Activated naive CD4-positive, alpha-beta T cell treated with anti-CD3 and anti-CD28 coated beads, Interleukin-2, amount 50 U/mL, for 72 hours (primary cell): ENCODE measurements at regions not wholly inside any gene's neighbourhood (a gene's known extent, or its start where the extent isn't known, plus 50 kb on each side); places are given as distances from the start of the nearest gene placed in this dataset.

ENCODE experiments used
- ATAC-seq, 2 donors: fragments of 150-1000 bp; cut with Tn5 transposase; 2 replicates each; pipeline ENCODE4 v1.10.0; 2021; ENCODE audit warnings: mild to moderate bottlenecking in 2 of 2, moderate library complexity in 2 of 2
- DNase-seq, 2 donors: peaks; one replicate each; pipeline ENCODE4 v3.0.0; 2021 to 2022; ENCODE audit warnings: low spot score in 2 of 2
- H3K27ac Mint-ChIP-seq, 2 donors: one replicate each; pipeline ENCODE4 v1.8.0; 2022; ENCODE audit warnings: mild to moderate bottlenecking in 2 of 2, mixed read lengths in 2 of 2
- H3K36me3 Mint-ChIP-seq, 2 donors: one replicate each; pipeline ENCODE4 v1.8.0; 2022; ENCODE audit warnings: mixed read lengths in 2 of 2
- H3K9me3 Mint-ChIP-seq, 2 donors: one replicate each; pipeline ENCODE4 v1.8.0; 2022; ENCODE audit warnings: mixed read lengths in 2 of 2

DNA sequence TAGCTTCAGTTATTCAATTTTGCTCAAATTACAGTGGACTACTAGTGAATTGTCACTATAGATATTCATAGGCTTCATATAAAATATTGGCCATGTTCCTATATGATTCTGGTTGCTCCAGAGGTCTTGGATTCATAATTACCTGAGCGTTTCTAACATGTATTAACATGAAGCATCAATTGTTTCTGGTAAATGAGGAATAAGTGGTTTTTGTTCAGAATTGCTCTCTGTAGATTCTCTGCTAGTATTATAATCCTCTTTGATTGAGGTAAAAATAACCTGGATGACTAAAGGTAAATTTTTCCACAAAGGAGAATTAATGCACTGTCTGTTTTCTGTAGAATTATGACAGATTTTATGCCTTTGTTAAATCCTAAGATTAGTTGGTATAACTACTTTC lies 258.1 kb upstream of the CNTN6 start:
- H3K36me3 Mint-ChIP-seq = peaks cover 0 to 10% of the 10 kb centered on the region in 2 donors
- no peak overlapping the region for H3K27ac Mint-ChIP-seq
- DNase-seq (no peak), ATAC-seq (no peak)
- H3K9me3 Mint-ChIP-seq = peaks cover 21 to 24% of the 10 kb centered on the region in 2 donors

DNA sequence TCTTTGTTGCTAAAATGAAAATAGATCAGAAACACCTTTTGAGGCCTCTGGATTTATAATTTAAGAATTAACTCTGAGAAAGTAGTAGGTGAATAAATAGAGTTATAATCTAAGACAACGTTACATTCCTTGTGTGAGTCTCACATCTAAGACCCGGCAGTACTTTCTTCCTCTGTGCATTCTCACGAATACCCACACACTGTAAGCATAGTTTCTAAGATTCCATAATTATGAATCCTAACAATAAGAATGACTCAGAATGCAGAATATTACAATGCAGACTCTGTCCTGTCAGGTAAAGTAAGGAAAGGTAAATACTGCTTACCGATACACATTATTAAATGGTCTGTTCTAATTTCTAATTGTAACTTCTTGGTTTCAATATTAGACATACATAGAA lies 257.7 kb upstream of the CNTN6 start:
- ATAC-seq (no peak), DNase-seq (no peak)
- Mint-ChIP-seq H3K36me3 (peaks cover 0 to 8% of the 10 kb centered on the region in 2 donors), H3K9me3 (peaks cover 21 to 22% of the 10 kb centered on the region in 2 donors), H3K27ac (no peak overlapping the region)

DNA sequence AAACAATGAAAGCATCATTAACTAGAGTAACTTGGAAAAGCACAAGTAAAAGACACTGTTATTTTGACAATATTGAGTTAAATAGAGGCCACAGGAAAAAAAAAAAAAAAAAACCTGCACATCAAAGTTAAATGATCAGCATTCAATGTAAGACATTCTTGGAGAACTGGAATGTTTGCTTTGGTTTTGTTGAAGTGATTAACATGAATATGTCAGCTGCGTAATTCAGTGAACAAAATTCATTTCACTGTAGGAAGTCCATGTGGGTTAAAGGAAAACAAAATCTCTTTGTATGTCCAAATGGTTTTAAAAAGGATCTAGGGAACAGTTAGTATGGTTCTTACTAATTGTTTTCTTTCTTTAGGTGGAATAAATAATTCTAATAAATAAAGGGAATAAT lies 252.8 kb upstream of the CNTN6 start:
- H3K9me3 Mint-ChIP-seq = peaks cover 5 to 10% of the 10 kb centered on the region in 2 donors
- no peaks in the 10 kb centered on the region for H3K36me3 Mint-ChIP-seq
- H3K27ac Mint-ChIP-seq = no peak overlapping the region
- DNase-seq (no peak), ATAC-seq (no peak)

DNA sequence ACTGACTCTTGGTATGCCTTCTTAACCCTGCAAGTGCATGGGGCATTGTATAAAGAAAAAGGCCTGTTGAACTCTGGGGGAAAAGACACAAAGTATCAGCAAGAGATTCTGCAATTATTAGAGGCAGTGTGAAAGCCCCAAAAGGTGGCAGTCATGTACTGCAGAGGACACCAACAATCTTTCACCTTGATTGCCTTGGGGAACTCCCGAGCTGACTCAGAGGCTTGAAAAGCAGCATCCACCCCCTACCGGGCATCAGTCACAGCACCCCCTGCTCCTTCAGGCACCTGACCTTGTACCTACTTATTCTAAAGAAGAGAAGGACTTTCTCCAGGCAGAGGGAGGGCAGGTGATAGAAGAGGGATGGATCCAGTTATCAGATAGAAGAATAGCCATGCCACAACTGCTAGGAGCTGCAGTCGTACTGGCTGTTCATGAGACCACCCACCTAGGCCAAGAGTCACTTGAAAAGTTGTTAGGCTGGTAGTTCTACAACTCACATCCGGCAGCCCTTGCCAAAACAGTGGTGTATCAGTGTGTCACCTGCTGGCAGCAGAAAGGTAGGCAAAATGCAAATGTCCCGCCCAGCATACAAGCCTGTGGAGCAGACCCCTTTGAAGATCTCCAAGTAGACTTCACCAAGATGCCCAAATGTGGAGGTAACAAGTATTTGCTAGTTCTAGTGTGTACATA lies 241.6 kb upstream of the CNTN6 start:
- Mint-ChIP-seq H3K27ac (no peak overlapping the region), H3K36me3 (peaks cover 0 to 5% of the 10 kb centered on the region in 2 donors), H3K9me3 (peaks cover 10 to 13% of the 10 kb centered on the region in 2 donors)
- no peak for DNase-seq
- ATAC-seq = peak in 1 of 2 donors; percentile 62

DNA sequence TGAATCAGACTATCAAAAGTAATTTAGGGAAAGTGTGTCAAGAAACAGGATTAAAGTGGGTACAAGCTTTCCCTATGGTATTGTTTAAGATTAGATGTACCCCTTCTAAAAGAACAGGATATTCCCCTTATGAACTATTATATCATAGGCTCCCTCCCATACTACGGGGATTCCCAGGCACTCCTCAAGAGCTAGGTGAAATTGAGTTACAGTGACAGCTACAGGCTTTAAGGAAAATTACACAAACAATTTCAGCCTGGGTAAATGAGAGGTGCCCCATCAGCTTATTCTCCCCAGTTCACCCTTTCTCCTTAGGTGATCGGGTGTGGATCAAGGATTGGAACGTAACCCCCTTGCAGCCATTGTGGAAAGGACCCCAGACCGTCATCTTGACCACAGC lies 240.8 kb upstream of the CNTN6 start:
- no peak for DNase-seq
- Mint-ChIP-seq H3K27ac (no peak overlapping the region), H3K9me3 (peaks cover 4 to 8% of the 10 kb centered on the region in 2 donors), H3K36me3 (peaks cover 0 to under 1% of the 10 kb centered on the region in 2 donors)
- no peak for ATAC-seq

DNA sequence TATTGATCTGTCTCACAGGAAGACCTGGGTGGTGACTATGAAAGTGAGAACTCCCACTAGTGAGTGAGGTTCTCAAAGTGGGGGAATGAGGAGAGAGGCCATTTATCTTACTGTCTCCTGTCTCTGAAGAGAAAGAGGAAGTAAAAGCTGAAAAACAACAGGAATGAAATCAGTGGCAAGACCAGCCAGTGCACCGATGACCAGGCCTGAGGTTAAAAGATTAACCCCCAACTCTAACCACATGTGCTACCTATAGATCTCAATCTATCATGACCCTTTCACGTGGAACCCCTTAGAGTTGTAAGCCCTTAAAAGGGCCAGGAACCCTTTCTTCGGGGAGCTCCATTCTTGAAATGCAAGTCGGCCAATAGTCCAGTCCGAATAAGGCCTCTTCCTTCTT lies 239.3 kb upstream of the CNTN6 start:
- peaks cover 0 to 8% of the 10 kb centered on the region in 2 donors for H3K9me3 Mint-ChIP-seq
- DNase-seq = no peak

DNA sequence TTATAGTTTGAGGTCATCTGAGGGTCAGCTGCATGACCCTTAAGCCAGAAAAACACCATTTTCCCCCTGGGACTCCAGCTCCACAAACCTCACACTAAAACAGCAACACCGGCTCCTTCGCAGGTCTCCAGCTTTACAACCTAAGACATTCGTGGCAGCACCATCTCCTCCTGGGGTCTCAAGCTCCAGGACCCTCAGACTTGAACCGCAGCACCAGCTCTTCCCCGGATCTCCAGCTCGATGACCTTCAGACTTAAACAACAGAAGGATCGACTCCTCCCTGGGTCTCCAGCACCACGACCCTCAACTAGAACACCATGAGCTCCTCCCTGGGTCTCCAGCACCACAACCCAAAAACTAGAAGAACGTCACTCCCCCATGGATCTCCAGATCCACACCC lies 233.7 kb upstream of the CNTN6 start:
- Mint-ChIP-seq H3K27ac (no peak overlapping the region), H3K36me3 (no peaks in the 10 kb centered on the region), H3K9me3 (peaks cover 0 to 8% of the 10 kb centered on the region in 2 donors)
- ATAC-seq (no peak), DNase-seq (no peak)

More for the DNA sequence above, 239.3 kb upstream of the CNTN6 start:
- no peaks in the 10 kb centered on the region for H3K36me3 Mint-ChIP-seq
- ATAC-seq = no peak
- H3K27ac Mint-ChIP-seq = no peak overlapping the region

DNA sequence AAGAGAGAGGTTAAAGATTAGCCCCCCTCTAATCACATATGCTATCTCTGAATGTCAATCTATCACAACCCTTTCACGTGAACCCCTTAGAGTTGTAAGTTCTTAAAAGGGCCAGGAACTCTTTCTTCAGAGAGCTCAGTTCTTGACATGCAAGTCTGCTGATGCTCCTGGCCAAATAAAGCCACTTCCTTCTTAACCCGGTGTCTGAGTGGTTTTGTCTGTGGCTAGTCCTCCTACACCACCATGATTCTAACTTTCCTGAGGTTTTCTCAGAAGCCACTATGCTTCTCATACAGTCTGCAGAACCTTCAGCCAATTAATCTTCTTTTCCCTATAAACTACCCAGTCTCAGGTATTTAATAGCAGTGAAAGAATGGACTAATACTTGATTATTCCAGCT lies 231.1 kb upstream of the CNTN6 start:
- Mint-ChIP-seq H3K36me3 (no peaks in the 10 kb centered on the region), H3K27ac (no peak overlapping the region), H3K9me3 (peaks cover 0 to 3% of the 10 kb centered on the region in 2 donors)
- ATAC-seq (no peak), DNase-seq (no peak)

DNA sequence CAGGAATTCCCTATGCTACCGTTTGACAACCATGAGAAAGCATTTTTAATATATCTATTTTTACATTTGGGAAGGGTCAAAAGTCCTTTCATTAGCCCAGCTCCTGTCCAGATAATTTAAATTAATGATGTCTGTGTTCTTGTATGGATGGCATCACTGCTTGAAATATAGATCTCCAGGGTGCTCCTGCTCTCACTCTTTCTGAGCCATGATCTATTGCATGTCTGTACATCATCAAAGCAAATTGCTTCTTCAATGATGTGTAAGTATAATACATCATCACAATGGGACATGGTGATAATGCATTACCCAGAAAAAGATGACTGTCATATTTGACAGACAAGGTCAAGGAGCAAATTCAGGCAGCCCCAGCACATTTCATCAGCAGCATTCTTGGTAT lies 223.6 kb upstream of the CNTN6 start:
- no peak overlapping the region for H3K27ac Mint-ChIP-seq
- ATAC-seq (no peak), DNase-seq (no peak)
- no peaks in the 10 kb centered on the region for H3K36me3 Mint-ChIP-seq
- H3K9me3 Mint-ChIP-seq = peaks cover 0 to 3% of the 10 kb centered on the region in 2 donors

DNA sequence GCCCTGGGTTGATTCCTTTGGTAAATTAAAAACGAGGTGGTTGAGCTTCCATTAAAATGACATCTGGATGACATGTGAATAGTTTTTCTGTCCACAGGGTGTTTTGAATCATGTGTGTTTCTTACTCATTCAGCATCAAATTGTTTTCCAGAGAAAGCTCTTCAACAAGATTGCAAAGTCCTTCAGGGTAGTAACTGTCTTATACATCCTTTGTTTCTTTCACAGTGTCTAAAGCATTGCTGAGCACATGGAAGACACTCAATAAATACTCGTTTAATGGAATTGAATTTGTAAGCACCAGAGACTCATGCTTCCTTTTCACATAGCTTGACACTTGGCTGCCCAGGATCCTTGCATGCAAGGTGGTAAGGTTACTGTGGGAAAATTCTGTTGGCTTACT lies 223.1 kb upstream of the CNTN6 start:
- H3K27ac Mint-ChIP-seq = no peak overlapping the region
- H3K9me3 Mint-ChIP-seq = no peaks in the 10 kb centered on the region
- H3K36me3 Mint-ChIP-seq = no peaks in the 10 kb centered on the region
- ATAC-seq (no peak), DNase-seq (no peak)

DNA sequence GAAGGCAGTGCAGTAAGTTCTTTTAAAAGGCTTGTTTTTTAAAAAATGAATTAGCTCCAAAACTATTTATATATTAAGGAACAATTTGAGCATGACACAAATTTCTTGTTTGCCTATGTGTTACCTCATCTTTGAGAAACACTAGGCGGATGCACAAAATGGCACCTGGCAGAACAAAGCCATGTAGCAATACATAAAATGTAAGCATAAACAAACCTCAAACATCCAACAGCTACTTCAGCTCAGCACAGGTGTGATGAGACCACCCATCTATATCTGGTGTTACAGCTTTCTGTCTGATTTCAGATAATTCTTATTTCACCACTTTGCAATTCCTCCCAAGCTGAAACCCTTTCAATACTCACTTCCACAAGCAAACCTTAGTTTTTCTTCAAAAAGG lies 221.2 kb upstream of the CNTN6 start:
- Mint-ChIP-seq H3K9me3 (peaks cover 0 to 4% of the 10 kb centered on the region in 2 donors), H3K36me3 (no peaks in the 10 kb centered on the region), H3K27ac (no peak overlapping the region)
- ATAC-seq (no peak), DNase-seq (no peak)

DNA sequence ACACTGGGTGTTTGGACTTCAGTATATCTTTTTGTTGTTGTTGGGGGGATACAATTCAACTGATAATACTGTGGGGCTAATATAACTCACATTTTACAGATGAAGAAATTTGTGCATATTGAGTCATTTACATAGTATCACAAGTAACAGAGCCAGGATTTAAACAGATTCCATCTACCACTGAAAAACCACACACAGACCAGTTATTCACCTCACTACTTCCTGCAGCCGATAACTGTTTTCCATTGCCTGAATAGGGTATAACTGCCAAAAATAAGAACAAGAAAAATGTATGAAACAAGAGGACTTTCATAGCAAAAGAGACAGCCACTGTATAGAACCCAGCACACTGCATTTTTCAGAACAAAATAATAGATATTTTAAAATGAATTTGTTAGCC lies 215.8 kb upstream of the CNTN6 start:
- Mint-ChIP-seq H3K9me3 (peaks cover 6 to 7% of the 10 kb centered on the region in 2 donors), H3K36me3 (no peaks in the 10 kb centered on the region), H3K27ac (no peak overlapping the region)
- ATAC-seq (no peak), DNase-seq (no peak)

DNA sequence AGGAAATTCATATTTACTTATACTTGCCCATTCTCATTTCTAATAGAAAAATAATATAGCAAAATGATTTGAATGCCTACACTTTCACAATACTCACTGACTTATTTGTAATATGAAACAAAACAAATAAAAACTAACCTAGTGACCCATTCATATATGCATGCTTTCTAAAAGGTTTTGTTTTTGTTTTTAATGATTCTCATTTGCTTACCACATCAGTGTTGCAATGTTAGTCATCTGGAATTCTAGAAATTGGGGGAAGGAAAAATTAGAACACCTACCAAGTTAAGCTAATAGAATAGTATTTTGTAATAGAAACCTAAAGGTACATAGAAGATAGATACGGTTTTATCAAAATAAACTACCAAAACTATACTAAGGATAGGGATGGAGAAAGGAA lies 214.1 kb upstream of the CNTN6 start:
- peaks cover 7 to 13% of the 10 kb centered on the region in 2 donors for H3K9me3 Mint-ChIP-seq
- H3K36me3 Mint-ChIP-seq = no peaks in the 10 kb centered on the region
- no peak for DNase-seq
- H3K27ac Mint-ChIP-seq = no peak overlapping the region
- ATAC-seq = no peak

DNA sequence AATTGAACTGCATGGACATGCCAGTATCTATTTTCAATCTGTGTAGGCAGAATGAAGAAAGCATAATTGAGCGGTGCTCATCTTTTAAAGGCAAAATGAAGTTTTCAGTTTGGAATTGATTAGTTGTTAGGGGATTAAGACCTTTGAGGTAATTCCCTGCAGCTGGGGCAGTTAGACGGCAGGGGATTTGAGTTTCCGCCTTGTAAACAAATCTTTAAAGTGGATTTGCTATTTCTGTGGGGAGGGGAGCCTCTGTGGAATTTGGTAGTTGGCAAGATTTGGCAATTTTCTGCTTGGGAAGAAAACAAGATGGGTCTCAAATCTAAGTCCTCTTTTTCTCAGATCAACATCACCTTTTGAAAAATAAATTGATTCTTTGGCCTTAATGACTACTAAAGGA lies 212.5 kb upstream of the CNTN6 start:
- DNase-seq = no peak
- peaks cover 14 to 17% of the 10 kb centered on the region in 2 donors for H3K9me3 Mint-ChIP-seq
- no peak overlapping the region for H3K27ac Mint-ChIP-seq
- ATAC-seq = no peak
- H3K36me3 Mint-ChIP-seq = peaks cover 0 to 4% of the 10 kb centered on the region in 2 donors

DNA sequence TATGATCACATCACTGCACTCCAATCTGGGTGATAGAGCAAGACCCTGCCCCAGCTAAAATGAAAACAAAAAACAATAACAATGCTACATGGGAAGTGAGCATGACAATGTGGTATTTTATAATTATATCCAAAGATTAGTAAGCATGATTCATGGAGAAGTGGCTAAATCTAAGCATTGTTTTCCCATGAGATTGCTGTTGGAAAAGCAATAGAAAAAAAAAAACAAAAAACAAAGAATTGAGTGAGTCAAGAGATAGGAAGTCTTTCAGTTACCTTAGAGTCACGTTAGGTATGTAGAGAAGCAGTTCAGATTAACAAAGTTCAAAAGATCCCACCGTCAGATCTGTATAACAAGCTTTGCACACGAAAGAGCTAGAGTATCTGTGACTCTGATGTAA lies 210.3 kb upstream of the CNTN6 start:
- ATAC-seq = no peak
- no peak for DNase-seq
- Mint-ChIP-seq H3K27ac (no peak overlapping the region), H3K9me3 (peaks cover 19 to 21% of the 10 kb centered on the region in 2 donors), H3K36me3 (peaks cover 0 to 5% of the 10 kb centered on the region in 2 donors)

DNA sequence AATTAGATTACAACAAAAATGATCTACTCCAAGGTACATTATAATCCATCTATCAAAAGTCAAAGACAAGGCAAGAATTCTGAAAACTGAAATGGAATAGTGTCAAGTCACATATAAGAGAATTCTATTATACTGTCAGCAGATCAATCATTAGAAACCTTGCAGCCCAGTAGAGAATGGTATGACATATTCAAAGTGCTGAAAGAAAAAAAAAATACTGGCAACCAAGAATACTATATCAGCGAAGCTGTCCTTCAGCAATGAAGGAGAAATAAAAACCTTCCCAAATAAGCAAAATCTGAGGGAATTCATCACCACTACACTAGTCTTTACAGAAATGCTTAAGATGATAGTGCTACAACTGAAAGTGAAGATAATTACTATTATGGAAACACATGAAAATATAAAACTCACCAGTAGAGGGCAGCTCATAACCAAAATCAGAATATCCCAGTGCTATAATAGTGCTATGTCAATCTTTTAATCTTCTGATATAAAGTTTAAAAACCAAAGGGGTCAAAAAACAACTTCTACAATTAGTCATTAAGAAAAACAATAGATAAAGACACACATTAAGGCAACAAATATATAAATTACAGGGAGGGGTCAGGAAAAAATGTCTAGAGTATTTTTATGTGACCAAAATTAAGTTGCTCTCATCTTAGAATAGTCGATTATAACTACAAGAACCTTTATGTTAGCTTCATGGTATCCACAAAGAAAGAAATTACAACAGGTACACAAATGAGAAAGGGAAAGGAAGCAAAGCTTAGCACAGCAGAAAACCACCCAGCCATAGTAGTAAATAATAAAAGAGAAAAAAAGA lies 190.7 kb upstream of the CNTN6 start:
- DNase-seq (no peak), ATAC-seq (no peak)
- peaks cover 10 to 26% of the 10 kb centered on the region in 2 donors for H3K9me3 Mint-ChIP-seq
- H3K27ac Mint-ChIP-seq = no peak overlapping the region
- peaks cover 0 to 13% of the 10 kb centered on the region in 2 donors for H3K36me3 Mint-ChIP-seq

DNA sequence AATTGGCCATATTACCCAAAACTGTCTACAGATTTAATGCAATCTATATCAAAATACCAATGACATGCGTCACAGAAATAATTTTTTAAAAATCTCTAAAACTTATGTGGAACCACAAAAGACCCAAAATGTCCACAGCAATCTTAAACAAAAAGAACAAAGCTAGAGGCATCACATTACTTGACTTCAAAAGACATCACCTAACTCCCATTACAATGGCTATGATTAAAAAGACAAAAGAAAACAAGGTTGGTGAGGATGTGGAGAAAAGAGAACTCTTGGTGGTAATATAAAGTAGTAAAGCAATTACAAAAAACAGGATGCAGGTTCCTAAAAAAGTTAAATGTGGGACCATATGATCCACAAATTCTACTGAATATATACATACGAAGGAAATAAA lies 187.6 kb upstream of the CNTN6 start:
- no peak for DNase-seq

DNA sequence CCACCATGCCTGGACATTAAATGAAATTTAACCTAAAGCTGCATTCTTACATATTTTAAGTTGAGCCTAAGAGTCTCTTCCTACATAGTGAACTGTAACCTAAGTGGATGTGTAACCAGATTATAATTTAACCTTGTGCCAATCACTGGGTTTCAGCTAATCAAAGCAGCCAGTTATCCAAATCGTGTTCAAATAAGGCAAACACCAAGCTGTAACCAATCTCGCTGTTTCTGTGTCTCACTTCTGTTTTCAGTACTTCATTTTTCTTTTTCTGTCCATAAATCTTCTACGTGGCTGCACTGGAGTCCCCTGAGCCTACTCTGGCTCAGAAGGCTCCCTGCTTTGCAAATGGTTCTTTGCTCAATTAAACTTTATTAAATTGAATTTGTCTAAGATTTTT lies 186.1 kb upstream of the CNTN6 start:
- Mint-ChIP-seq H3K27ac (no peak overlapping the region), H3K36me3 (peaks cover 0 to 6% of the 10 kb centered on the region in 2 donors), H3K9me3 (peaks cover 27 to 40% of the 10 kb centered on the region in 2 donors)
- DNase-seq (no peak), ATAC-seq (no peak)

More for the DNA sequence above, 187.6 kb upstream of the CNTN6 start:
- peaks cover 0 to 13% of the 10 kb centered on the region in 2 donors for H3K36me3 Mint-ChIP-seq
- peaks cover 21 to 36% of the 10 kb centered on the region in 2 donors for H3K9me3 Mint-ChIP-seq
- no peak for ATAC-seq
- no peak overlapping the region for H3K27ac Mint-ChIP-seq
